Left renal pelvis (tissue), 4 donors: ENCODE measurements at regions not wholly inside any gene's neighbourhood (a gene's known extent, or its start where the extent isn't known, plus 50 kb on each side); places are given as distances from the start of the nearest gene placed in this dataset.

ENCODE experiments used
- DNase-seq, 4 donors: peaks; one replicate each; pipeline ENCODE4 v3.0.0-alpha.2; 2013; ENCODE audit warnings: low read depth in 4 of 4, low spot score in 3 of 4

DNA sequence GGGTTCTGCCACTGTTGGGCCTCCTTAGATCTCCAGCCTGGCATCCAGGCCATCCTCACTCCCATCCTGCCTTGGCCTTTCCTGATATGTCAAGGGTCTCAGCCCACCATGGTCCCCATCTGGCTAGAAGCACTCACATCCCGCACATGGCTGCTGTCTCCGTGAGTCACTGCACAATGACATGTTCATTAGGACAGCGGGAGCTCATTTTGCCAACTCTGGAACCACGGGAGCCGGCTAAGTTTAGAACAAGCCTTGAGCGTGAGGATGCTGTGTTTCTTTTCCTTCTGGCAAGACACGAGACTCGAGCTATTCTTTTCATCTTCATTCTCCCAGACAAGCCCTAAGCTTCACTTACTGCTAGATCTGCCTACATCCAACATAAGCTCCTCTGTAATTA, 65.7 kb upstream of the KSR1 start:
- no peak for DNase-seq

DNA sequence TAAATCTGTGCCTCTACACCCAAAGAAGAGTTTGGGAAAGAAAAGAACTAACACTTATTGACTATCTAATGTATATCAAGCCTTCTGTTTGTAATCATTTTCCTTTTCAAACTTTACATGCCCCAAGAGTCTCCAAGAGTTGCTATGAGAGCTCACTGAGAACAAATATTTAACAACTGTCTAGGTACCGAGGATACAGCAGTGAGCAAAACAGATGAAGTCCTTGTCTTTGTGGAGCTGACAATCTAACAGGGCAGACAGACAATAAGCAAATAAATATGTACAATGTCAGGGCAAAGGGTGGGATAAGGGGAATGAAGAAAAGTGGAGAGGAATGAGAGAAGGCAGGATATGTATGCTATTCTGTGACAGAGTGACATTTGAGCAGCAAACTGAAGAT, 64.8 kb upstream of the KSR1 start:
- no peak for DNase-seq

- no peak for DNase-seq
Measured at GRCh38 chr17:27396045-27396444, 60.2 kb upstream of the KSR1 start.

DNA sequence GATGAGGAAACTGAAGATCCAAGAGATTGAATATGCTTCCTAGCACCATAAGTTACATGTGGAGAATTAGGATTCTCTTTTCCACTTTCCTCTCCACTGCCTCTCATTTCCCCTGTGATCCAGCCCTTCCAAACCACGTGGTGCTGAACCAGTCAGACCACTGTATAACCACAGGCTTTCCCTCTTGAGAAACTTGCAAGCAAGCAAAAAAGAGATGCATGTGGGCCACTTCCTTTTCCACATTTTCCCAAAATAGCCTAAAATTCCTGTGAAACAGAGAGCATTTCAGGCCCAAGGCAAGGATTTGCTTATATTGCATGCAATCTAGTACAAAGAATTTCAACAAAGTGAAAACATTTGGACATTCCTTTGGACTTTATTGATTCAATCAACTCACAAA, 59.3 kb upstream of the KSR1 start:
- no peak for DNase-seq

GRCh38 chr17:27398691-27399090, 57.6 kb upstream of the KSR1 start:
- no peak for DNase-seq

- DNase-seq: no peak
Measured at GRCh38 chr17:27400991-27401390, 55.3 kb upstream of the KSR1 start.

DNA sequence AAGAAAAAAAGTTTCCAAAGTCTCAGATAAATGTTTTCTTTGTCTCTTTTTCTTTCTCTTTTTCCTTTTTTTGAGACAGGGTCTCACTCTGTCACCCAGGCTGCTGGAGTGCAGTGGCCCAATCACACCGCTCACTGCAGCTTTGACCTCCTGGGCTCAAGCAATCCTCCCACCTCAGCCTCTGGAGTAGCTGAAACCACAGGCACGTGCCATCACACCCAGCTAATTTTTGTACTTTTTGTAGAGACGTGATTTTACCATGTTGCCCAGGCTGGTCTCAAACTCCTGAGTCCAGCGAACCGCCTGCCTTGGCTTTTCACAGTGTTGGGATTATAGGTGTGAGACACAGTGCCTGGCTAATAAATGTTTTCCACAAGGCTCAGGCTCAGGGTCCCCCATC, 53.3 kb upstream of the KSR1 start:
- DNase-seq: no peak

DNA sequence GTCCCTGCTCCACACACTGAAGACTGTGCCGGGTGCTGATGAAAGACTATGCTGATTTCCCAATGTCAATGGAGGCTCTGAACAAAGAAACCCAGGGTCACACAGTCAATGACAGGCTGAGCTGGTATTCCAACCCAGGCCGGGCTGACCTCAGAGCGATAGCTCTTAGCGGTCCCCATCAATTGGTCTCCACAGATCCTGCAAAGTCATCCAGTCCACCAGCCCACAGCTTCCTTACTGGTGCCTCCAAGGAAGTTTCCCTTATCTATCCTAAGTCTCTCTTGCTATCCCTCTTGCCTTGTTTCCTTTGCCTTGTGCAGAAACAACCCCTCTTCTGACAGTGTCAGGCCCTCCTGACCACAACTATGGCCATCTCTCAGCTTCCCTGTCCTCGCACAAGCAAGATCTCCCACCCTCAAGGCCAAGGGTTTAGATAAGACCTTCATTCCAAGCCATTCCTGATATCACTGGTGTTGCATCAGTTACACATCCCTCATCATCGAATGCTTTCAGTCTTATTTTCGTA, 52.7 kb upstream of the KSR1 start:
- DNase-seq: no peak

GRCh38 chr17:27404676-27405075, 51.6 kb upstream of the KSR1 start:
- no peak for DNase-seq
